HEK293 (cell line): ENCODE measurements at regions not wholly inside any gene's neighbourhood (a gene's known extent, or its start where the extent isn't known, plus 50 kb on each side); places are given as distances from the start of the nearest gene placed in this dataset.

Experiments used
- ZNF274 ChIP-seq, 2 experiments: fragments of 200-500 bp in 1 of 2; fragments of 450-650 bp in 1 of 2; sonication (Bioruptor generic) in 1 of 2; formaldehyde crosslinking in 1 of 2; IDR thresholded peaks; 2 replicates each; pipeline versions ENCODE4 v1.5.1 to v1.6.1; 2014 to 2016; ENCODE audit warnings: borderline replicate concordance in 1 of 2, inconsistent platforms in 1 of 2, low read length in 1 of 2, missing biosample characterization in 1 of 2, missing genetic modification characterization in 1 of 2
- TF ChIP-seq, protein P1 (sequence below): IDR thresholded peaks from 2 replicates; pipeline ENCODE4 v1.6.1; 2011; ENCODE audit warnings: mild to moderate bottlenecking, low read depth, low read length, borderline replicate concordance

GRCh38 chr12:27894309-27894708 lies 78.2 kb downstream of the PTHLH start:
- TF ChIP-seq, protein P1, sequence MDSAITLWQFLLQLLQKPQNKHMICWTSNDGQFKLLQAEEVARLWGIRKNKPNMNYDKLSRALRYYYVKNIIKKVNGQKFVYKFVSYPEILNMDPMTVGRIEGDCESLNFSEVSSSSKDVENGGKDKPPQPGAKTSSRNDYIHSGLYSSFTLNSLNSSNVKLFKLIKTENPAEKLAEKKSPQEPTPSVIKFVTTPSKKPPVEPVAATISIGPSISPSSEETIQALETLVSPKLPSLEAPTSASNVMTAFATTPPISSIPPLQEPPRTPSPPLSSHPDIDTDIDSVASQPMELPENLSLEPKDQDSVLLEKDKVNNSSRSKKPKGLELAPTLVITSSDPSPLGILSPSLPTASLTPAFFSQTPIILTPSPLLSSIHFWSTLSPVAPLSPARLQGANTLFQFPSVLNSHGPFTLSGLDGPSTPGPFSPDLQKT = no peak
- TF ChIP-seq ZNF274 (IDR thresholded peaks at IDR 0.05; ENCODE audit: low read length) (no peak), ZNF274 (tag by site-specific recombination; IDR thresholded peaks at IDR 0.05; ENCODE audit: borderline replicate concordance) (no peak)
